Esophagus muscularis mucosa (tissue), 4 donors: ENCODE measurements at regions not wholly inside any gene's neighbourhood (a gene's known extent, or its start where the extent isn't known, plus 50 kb on each side); places are given as distances from the start of the nearest gene placed in this dataset.

Source experiments
- EP300 ChIP-seq: sonication (generic); formaldehyde crosslinking; IDR thresholded peaks from one replicate; pipeline ENCODE4 v1.6.1; 2017; ENCODE audit warnings: antibody characterized with exemption
- POLR2A ChIP-seq: fragments of 450-650 bp; IDR thresholded peaks from one replicate; pipeline ENCODE4 v1.6.1; 2017; ENCODE audit warnings: antibody characterized with exemption, moderate library complexity, mild to moderate bottlenecking, low read depth
- POLR2AphosphoS5 ChIP-seq, 2 donors: sonication (generic); formaldehyde crosslinking; IDR thresholded peaks; one replicate each; pipeline ENCODE4 v1.6.1; 2017; ENCODE audit warnings: antibody characterized with exemption in 2 of 2
- TF ChIP-seq, protein P1 (sequence below), 3 experiments: fragments of 200-600 bp in 2 of 3; fragments of 450-650 bp in 1 of 3; sonication (generic) in 2 of 3; IDR thresholded peaks; one replicate each; pipeline ENCODE4 v1.5.1; 2017 to 2019; ENCODE audit warnings: antibody characterized with exemption in 3 of 3, mild to moderate bottlenecking in 2 of 3, moderate library complexity in 1 of 3

DNA sequence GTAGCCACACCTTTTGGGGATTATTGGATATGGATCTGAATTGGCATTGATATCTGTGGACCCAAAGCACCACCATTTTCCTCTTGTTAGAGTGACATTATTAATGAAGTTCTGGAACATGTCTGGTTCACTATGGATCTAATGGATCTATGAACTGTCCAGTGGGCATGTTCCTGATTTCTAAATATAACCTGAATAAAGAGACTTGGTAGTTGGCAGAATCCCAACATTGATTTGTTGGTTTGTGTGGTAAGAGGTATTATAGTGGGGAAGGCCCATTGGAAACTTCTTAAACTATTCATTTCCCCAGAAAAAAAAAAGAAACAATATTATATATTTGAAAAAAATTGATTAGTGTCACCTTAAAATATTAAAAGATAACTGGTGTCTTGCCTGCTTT, 312.6 kb downstream of the HTR1B start:
- TF ChIP-seq, protein P1, sequence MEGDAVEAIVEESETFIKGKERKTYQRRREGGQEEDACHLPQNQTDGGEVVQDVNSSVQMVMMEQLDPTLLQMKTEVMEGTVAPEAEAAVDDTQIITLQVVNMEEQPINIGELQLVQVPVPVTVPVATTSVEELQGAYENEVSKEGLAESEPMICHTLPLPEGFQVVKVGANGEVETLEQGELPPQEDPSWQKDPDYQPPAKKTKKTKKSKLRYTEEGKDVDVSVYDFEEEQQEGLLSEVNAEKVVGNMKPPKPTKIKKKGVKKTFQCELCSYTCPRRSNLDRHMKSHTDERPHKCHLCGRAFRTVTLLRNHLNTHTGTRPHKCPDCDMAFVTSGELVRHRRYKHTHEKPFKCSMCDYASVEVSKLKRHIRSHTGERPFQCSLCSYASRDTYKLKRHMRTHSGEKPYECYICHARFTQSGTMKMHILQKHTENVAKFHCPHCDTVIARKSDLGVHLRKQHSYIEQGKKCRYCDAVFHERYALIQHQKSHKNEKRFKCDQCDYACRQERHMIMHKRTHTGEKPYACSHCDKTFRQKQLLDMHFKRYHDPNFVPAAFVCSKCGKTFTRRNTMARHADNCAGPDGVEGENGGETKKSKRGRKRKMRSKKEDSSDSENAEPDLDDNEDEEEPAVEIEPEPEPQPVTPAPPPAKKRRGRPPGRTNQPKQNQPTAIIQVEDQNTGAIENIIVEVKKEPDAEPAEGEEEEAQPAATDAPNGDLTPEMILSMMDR (IDR thresholded peaks at IDR 0.05), result no peak
- TF ChIP-seq POLR2A, result no peak
- TF ChIP-seq EP300, result no peak
- TF ChIP-seq POLR2AphosphoS5 (IDR thresholded peaks at IDR 0.05), result no peak
